B cell (primary cell): ENCODE measurements at regions not wholly inside any gene's neighbourhood (a gene's known extent, or its start where the extent isn't known, plus 50 kb on each side); places are given as distances from the start of the nearest gene placed in this dataset.

ENCODE experiments used
- ATAC-seq: fragments of 200-7000 bp; cut with Tn5 transposase; one replicate; pipeline ENCODE4 v1.10.0; 2021; ENCODE audit warnings: low read depth, mild to moderate bottlenecking, moderate number of reproducible peaks, moderate library complexity
- CTCF ChIA-PET: fragments of 350-600 bp; sonication (Branson Sonifier 250); formaldehyde crosslinking; loops from one replicate; lab custom pipeline; 2021; ENCODE audit warnings: antibody characterized with exemption, inconsistent platforms; lab: Charles Lee
- POLR2A ChIA-PET: fragments of 350-600 bp; sonication (Branson Sonifier 250); formaldehyde crosslinking; loops from one replicate; lab custom pipeline; 2021; ENCODE audit warnings: antibody characterized with exemption; lab: Charles Lee
- DNase-seq: peaks from one replicate; pipeline ENCODE4 v3.0.0; 2013
- H2AFZ ChIP-seq: 2 replicates; pipeline ENCODE4 v1.6.1; 2012; ENCODE audit warnings: mild to moderate bottlenecking, low read depth, low read length; ENCODE audit not compliant: insufficient read depth, poor library complexity, severe bottlenecking
- H3K27ac ChIP-seq, 2 donors: 1 replicate in 1 of 2; 2 replicates in 1 of 2; pipeline ENCODE4 v1.5.1; 2012 to 2013; ENCODE audit warnings: low read length in 2 of 2, mild to moderate bottlenecking in 2 of 2, moderate library complexity in 1 of 2
- H3K27me3 ChIP-seq, 4 experiments: fragments of 200-600 bp in 1 of 4; sonication (generic) in 1 of 4; replicated peaks in 1 of 4; 1 replicate in 2 of 4; 2 replicates in 2 of 4; pipeline versions ENCODE4 v1.6.1 to v1.7.0; 2013 to 2016; ENCODE audit warnings: low read length in 3 of 4, mild to moderate bottlenecking in 2 of 4, mixed read lengths in 1 of 4, moderate library complexity in 1 of 4; ENCODE audit not compliant: insufficient read depth in 4 of 4, control insufficient read depth in 3 of 4; ENCODE audit errors: control extremely low read depth in 1 of 4
- H3K36me3 ChIP-seq, 2 experiments: replicated peaks in 1 of 2; 1 replicate in 1 of 2; 2 replicates in 1 of 2; pipeline versions ENCODE4 v1.6.1 to v1.7.1; 2013; ENCODE audit warnings: low read length in 1 of 2; ENCODE audit not compliant: insufficient read depth in 2 of 2, control insufficient read depth in 1 of 2; ENCODE audit errors: control extremely low read depth in 1 of 2, extremely low read depth in 1 of 2
- H3K4me1 ChIP-seq, 2 donors: fragments of 200-600 bp in 1 of 2; sonication (generic) in 1 of 2; 1 replicate in 1 of 2; 2 replicates in 1 of 2; pipeline versions ENCODE4 v1.5.1 to v1.6.1; 2013 to 2017; ENCODE audit warnings: low read length in 2 of 2; ENCODE audit not compliant: control insufficient read depth in 2 of 2, insufficient read depth in 2 of 2
- H3K4me2 ChIP-seq: replicated peaks from 2 replicates; pipeline ENCODE3; 2012; ENCODE audit warnings: mild to moderate bottlenecking, low read depth, low read length; ENCODE audit not compliant: poor library complexity, severe bottlenecking
- H3K4me3 ChIP-seq, 5 experiments: fragments of 200-600 bp in 1 of 5; sonication (generic) in 1 of 5; 1 replicate in 3 of 5; 2 replicates in 2 of 5; pipeline versions ENCODE4 v1.5.1 to v1.7.0; 2011 to 2016; ENCODE audit warnings: low read length in 4 of 5, mild to moderate bottlenecking in 4 of 5, low read depth in 2 of 5, control low read depth in 1 of 5, moderate library complexity in 1 of 5; ENCODE audit not compliant: insufficient read depth in 1 of 5; ENCODE audit errors: control extremely low read depth in 1 of 5, extremely low read depth in 1 of 5
- H3K79me2 ChIP-seq: fragments of 200-600 bp; sonication (generic); one replicate; pipeline ENCODE4 v1.6.0; 2016; ENCODE audit warnings: low read length; ENCODE audit not compliant: control insufficient read depth, insufficient read depth
- H3K9ac ChIP-seq: fragments of 200-600 bp; sonication (generic); 2 replicates; pipeline ENCODE4 v1.6.1; 2017; ENCODE audit warnings: mild to moderate bottlenecking, low read length, moderate library complexity
- H3K9me3 ChIP-seq, 3 donors: one replicate each; pipeline versions ENCODE4 v1.6.1 to v1.7.1; 2013; ENCODE audit warnings: low read length in 2 of 3; ENCODE audit not compliant: control insufficient read depth in 2 of 3, insufficient read depth in 1 of 3; ENCODE audit errors: control extremely low read depth in 1 of 3
- H4K20me1 ChIP-seq: 2 replicates; pipeline ENCODE4 v1.6.0; 2012; ENCODE audit warnings: mild to moderate bottlenecking, low read length; ENCODE audit not compliant: insufficient read depth, control insufficient read depth, poor library complexity, severe bottlenecking
- H3K27ac Mint-ChIP-seq: one replicate; pipeline ENCODE4 v1.8.0; 2021; ENCODE audit warnings: mixed read lengths
- H3K27me3 Mint-ChIP-seq: one replicate; pipeline ENCODE4 v1.8.0; 2021; ENCODE audit warnings: mixed read lengths
- H3K4me1 Mint-ChIP-seq: one replicate; pipeline ENCODE4 v1.8.0; 2021; ENCODE audit warnings: mixed read lengths
- H3K4me3 Mint-ChIP-seq: one replicate; pipeline ENCODE4 v1.8.0; 2021; ENCODE audit warnings: mixed read lengths
- H3K9me3 Mint-ChIP-seq: one replicate; pipeline ENCODE4 v1.8.0; 2022; ENCODE audit warnings: mixed read lengths; ENCODE audit not compliant: insufficient read depth
- EZH2 ChIP-seq: IDR thresholded peaks from 2 replicates; pipeline ENCODE4 v1.6.1; 2012; ENCODE audit warnings: borderline replicate concordance, low read depth, mild to moderate bottlenecking, moderate library complexity, low read length; ENCODE audit not compliant: insufficient read depth, poor library complexity, severe bottlenecking
- WGBS: methylation state at CpG from one replicate; pipeline ENCODE4 v1.1.5; 2013; ENCODE audit warnings: missing lambda C conversion rate; ENCODE audit not compliant: insufficient coverage; 5-methylcytosine and 5-hydroxymethylcytosine counted together
- intact Hi-C: fragments of 100-400 bp; cut with micrococcal nuclease; formaldehyde crosslinking; loops from one replicate; pipeline ENCODE4 v1.10.0; 2022
- TF ChIP-seq, protein P1 (sequence below): fragments of 200-600 bp; IDR thresholded peaks from one replicate; pipeline ENCODE4 v1.8.0; 2022; ENCODE audit warnings: antibody characterized with exemption, mild to moderate bottlenecking

DNA sequence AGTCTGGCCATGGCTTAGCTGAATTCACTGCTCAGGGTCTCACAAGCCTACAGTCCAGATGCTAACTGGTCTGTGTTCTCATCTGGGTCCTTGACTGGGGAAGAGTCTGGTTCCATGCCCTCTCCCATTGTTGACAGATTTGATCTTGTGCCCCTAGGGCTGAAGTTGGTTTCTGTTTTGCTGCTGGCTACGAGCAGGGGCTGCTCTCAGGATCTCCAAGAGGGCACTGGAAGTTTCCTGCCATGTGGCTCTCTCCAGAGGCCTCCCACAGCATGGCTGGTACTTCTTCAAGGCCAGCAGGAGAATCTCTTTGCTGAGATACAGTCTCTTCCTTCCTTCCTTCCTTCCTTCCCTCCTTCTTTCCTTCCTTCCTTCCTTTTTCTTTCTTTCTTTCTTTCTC is 78.1 kb downstream of the SPP2 start:
- Histone ChIP-seq H4K20me1 (no peaks in the 10 kb centered on the region), H3K4me3 (no peak overlapping the region), H3K27me3 (peaks cover 0 to 13% (median 7%) of the 10 kb centered on the region in 4 experiments), H3K4me1 (no peaks in the 10 kb centered on the region), H3K4me2 (no peak overlapping the region), H2AFZ (no peak overlapping the region), H3K36me3 (no peaks in the 10 kb centered on the region), H3K79me2 (no peaks in the 10 kb centered on the region), H3K9ac (no peak overlapping the region), H3K27ac (no peak overlapping the region), H3K9me3 (no peaks in the 10 kb centered on the region)
- ATAC-seq (no peak), DNase-seq (no peak)
- intact Hi-C loops, result no loop called here
- Mint-ChIP-seq H3K4me3 (no peak overlapping the region), H3K4me1 (no peaks in the 10 kb centered on the region), H3K27ac (no peak overlapping the region), H3K27me3 (peaks cover 50% of the 10 kb centered on the region), H3K9me3 (no peaks in the 10 kb centered on the region)
- TF ChIP-seq, protein P1, sequence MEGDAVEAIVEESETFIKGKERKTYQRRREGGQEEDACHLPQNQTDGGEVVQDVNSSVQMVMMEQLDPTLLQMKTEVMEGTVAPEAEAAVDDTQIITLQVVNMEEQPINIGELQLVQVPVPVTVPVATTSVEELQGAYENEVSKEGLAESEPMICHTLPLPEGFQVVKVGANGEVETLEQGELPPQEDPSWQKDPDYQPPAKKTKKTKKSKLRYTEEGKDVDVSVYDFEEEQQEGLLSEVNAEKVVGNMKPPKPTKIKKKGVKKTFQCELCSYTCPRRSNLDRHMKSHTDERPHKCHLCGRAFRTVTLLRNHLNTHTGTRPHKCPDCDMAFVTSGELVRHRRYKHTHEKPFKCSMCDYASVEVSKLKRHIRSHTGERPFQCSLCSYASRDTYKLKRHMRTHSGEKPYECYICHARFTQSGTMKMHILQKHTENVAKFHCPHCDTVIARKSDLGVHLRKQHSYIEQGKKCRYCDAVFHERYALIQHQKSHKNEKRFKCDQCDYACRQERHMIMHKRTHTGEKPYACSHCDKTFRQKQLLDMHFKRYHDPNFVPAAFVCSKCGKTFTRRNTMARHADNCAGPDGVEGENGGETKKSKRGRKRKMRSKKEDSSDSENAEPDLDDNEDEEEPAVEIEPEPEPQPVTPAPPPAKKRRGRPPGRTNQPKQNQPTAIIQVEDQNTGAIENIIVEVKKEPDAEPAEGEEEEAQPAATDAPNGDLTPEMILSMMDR, result no peak
- no peak for TF ChIP-seq EZH2
- 82% methylated on average over 1 of the region's 1 CpG for WGBS
- ChIA-PET POLR2A (no interaction called here), CTCF (no interaction called here)
